ENCODE measurements at regions not wholly inside any gene's neighbourhood (a gene's known extent, or its start where the extent isn't known, plus 50 kb on each side); places are given as distances from the start of the nearest gene placed in this dataset.

DNA sequence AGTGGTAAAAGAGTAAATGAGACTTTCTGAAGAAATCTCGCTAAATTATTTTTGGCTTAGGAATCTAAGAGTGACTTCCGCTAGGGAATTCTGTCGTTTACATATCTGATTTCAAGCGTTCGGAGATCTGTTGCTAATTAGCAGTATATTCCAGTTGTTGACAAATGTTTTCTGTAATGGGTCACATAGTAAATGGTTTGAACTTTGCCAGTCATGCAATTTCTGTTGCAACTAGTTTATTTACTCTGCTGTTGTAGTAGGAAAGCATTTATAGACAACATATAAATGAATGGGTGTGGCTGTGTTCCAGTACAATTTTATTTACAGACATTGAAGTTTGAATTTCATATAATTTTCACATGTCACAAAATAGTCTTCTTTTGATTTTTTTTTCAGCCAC lies 57.4 kb upstream of the JAK2 start (continued):
- TF ChIP-seq RBBP5 (IDR thresholded peaks at IDR 0.05; ENCODE audit: borderline replicate concordance, low read depth, low read length) (no peak), RXRA (IDR thresholded peaks at IDR 0.05; ENCODE audit: insufficient read depth, low read depth, low read length) (no peak), SRF (IDR thresholded peaks at IDR 0.05; ENCODE audit: low read depth, low read length) (no peak), TBP (IDR thresholded peaks at IDR 0.05; ENCODE audit: low read depth, low read length) (no peak), BCL11A (IDR thresholded peaks at IDR 0.05; ENCODE audit: low read depth in 2 of 2, low read length in 2 of 2) (no peak), TAF1 (IDR thresholded peaks at IDR 0.05; ENCODE audit: low read depth, low read length) (no peak)

All from H1 (cell line).